Erythroblast (primary cell): ENCODE measurements at regions not wholly inside any gene's neighbourhood (a gene's known extent, or its start where the extent isn't known, plus 50 kb on each side); places are given as distances from the start of the nearest gene placed in this dataset.

Experiments used
- DNase-seq, 2 experiments: peaks; one replicate each; lab custom pipeline; 2025; lab: John Stamatoyannopoulos, UW
- GATA1 ChIP-seq: IDR thresholded peaks from 2 replicates; pipeline ENCODE4 v1.6.1; 2011; ENCODE audit warnings: low read depth, mild to moderate bottlenecking, control low read depth, low read length, moderate library complexity
- POLR2A ChIP-seq: IDR thresholded peaks from 2 replicates; pipeline ENCODE4 v1.6.1; 2011; ENCODE audit warnings: mild to moderate bottlenecking, low read length

GRCh38 chr3:67278015-67278618, 280.0 kb downstream of the KBTBD8 start:
- DNase-seq = no peak
- TF ChIP-seq GATA1 (no peak), POLR2A (no peak)

DNA sequence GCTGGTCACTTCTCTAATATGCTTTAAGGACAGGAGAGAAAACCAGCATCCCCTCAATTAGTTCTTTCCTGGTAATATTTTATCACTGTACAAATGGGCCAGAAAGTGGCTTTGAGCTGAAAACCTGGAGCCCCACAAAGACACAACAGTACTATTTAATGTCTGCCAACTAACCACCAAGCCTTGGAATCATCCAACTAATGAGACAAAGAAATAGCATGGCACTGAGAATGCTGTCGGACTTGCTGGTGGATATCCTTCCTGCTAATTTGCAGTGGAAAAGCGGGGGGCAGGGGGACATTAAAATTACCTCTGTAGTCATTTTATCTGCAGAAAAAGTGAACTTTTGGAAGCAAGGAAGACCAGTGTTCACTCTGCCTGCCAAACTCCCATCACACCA, 288.5 kb downstream of the KBTBD8 start:
- TF ChIP-seq GATA1 = no peak
- TF ChIP-seq POLR2A = no peak
- DNase-seq = no peak

DNA sequence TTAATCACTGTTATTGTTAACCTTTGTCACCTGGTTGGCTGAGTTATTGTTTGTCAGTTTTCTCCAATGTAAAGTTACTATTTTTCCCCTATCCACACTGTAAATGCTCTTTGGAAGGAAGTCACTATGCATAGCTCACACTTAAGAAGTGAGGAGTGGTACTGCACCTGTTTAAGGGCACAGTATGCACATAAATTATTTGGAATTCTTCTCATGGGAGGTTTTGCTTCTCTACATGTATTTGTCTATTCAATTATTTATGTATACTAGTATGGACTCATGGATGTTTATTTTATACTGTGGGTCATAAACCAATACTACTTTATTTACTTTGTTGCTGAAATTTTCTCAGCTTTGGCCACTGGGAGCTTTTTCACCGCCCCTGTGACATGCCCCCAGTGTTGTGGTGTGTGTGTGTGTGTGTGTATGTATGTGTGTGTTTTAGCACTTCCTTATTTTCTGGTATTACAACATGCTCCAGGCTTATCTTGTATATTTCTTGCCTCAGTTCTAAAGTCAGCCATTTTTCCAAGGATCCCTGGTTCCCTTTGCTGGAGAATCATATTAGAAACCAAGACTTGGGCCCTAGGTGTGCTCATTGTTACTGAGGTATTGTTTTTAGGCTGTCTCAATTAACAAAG, 290.5 kb downstream of the KBTBD8 start:
- no peak for TF ChIP-seq GATA1
- no peak for TF ChIP-seq POLR2A
- DNase-seq = no peak

- no peak for TF ChIP-seq GATA1
- no peak for TF ChIP-seq POLR2A
- DNase-seq = no peak
These were observed 291.5 kb downstream of the KBTBD8 start for GRCh38 chr3:67289626-67290025.

DNA sequence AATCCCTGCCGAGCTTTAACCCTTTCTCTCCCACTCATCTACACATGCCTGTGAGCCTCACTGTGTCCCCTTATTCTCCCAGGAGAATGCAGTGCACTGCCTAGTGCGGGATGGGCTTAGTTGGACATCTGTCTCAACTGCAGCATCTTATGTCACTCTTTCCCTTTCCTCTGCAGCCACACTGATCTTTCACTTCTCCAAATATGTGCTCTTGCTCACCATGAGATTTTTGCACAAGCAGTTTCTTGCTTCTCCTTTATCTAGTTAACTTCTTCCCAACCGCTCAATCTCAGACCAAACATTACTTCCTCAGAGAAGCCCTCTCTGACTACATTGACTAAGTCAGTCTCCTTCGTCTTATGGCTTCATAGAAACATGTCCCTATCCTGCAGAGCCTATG, 292.3 kb downstream of the KBTBD8 start:
- DNase-seq = no peak
- no peak for TF ChIP-seq POLR2A
- no peak for TF ChIP-seq GATA1

GRCh38 chr3:67291287-67292252, 293.5 kb downstream of the KBTBD8 start:
- TF ChIP-seq GATA1 (no peak), POLR2A (no peak)
- DNase-seq = no peak

- DNase-seq = no peak
These were observed 294.4 kb downstream of the KBTBD8 start for GRCh38 chr3:67292356-67293121.

DNA sequence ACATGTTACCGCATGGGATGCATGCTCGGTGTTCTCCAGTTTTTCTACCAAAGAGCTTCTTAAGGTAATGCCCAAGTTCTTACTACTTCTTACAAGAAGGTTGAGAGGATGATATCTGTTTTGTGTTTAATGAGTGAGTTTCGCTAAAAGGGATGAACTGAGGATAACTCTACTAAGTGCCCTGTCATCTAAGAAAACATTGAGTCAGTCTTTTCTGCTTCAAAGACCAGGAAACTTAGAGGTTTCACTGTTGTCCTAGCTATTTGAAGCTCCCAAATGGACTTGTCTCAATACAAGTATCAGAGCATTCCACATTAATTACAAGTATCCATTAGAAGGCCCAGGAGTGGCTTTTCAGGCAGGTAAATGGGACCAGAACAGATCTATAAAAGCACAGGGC, 296.2 kb downstream of the KBTBD8 start:
- no peak for TF ChIP-seq GATA1
- TF ChIP-seq POLR2A = no peak
- DNase-seq = no peak

More at GRCh38 chr3:67292356-67293121, 294.4 kb downstream of the KBTBD8 start:
- no peak for TF ChIP-seq GATA1
- no peak for TF ChIP-seq POLR2A

DNA sequence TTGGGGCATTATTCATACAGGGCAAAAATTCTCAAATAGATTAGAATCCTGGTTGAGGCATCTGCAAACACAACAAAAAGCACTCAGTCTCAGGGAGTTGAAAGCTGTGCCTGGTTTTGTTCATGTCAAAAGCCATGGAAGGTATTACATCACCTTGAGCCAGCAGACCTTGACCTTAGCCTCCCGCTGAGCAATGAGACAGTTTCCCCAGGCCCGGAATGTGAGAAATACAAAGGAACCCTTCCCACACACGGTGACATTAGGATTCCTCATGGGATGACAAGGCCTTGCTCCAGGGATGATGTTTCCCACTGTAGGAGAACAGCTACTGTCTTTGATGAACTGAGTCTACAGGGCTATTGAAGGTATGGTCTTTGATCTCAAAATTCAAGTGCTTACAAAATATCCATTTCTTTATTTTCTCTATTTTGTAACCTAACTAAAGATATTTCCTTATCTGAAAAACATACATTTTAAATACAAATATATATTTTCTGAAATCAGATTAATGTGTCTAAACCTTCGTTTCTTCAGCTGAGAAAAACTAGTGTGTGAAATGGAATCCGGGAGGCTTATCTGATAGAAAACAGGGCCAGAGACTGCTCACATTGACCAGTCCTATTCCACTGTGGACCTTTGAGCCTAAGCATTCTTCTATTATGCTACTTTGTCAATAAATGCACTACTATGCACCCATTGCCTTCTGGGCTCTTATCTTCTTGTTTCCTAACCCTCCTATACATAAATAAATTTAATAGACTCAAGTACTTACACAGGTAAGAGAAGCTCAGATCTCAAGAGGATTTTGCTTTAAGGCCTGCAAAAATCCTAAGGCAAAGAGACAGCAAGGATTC, 298.2 kb downstream of the KBTBD8 start:
- no peak for TF ChIP-seq POLR2A
- no peak for TF ChIP-seq GATA1
- DNase-seq = no peak

DNA sequence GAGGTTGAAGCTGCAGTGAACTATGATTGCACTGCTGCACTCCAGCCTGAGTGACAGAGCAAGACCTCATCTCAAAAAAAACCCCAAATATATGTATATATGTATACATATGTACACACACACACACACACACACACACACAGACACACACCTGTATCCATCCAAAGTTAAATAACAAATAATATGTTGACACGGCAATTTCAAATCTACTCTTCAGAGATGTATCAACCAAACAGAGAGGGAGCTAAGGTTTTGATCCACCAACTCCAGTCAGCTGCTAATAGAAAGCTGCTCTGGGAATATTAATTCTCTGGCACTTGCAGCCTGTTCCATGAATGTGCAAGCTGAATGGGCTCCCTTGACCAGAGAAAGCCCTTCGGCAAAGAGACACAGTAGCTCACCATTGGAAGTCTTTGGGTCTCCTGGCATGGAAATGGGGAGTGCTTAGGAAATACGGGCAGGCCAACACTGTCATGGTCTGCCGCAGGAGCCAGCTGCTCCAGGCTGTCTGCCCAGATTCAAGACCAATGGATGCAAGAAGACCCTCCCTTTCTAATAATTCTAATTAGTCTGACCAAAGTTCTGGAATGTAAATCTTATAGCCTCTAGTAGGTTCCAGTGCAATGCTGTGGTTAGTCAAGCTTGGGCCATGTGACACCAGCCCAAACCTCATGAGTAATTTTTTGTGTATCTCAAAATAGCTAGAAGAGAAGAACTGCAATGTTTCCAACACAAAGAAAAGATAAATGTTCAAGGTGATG, 299.8 kb downstream of the KBTBD8 start:
- DNase-seq = no peak
- no peak for TF ChIP-seq GATA1
- TF ChIP-seq POLR2A = no peak

GRCh38 chr3:67301556-67301955, 303.4 kb downstream of the KBTBD8 start:
- no peak for TF ChIP-seq POLR2A
- no peak for TF ChIP-seq GATA1
- DNase-seq = no peak

DNA sequence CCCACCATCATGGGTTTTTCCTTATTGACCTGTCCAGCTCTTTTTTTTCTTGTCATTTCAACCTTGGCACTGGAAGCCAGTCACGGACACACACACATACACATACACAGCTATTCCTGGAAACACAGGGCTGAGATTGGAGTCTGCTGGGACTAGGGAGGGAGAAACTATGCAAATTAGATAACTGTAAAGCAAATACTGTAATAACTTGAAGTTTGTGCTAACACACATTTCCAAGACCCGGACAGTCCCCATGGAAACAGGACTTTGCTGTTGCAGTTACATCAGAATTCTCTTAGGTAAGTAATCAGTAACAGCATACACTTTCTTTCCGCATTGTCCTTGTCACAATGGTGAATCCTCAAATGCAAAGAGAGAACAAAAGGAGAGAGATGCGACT, 304.4 kb downstream of the KBTBD8 start:
- TF ChIP-seq POLR2A (no peak), GATA1 (no peak)

More for the DNA sequence above, 304.4 kb downstream of the KBTBD8 start:
- DNase-seq = no peak
